D341Med (cell line): ENCODE measurements at regions not wholly inside any gene's neighbourhood (a gene's known extent, or its start where the extent isn't known, plus 50 kb on each side); places are given as distances from the start of the nearest gene placed in this dataset.
"Not testable (repeated sequence)": the region's sequence is repeated elsewhere in the genome, so short reads cannot be mapped to it uniquely, and the experiment has no call there.

Experiments
- DNase-seq: peaks from one replicate; pipeline ENCODE4 v3.0.0; 2012; ENCODE audit warnings: low spot score

DNA sequence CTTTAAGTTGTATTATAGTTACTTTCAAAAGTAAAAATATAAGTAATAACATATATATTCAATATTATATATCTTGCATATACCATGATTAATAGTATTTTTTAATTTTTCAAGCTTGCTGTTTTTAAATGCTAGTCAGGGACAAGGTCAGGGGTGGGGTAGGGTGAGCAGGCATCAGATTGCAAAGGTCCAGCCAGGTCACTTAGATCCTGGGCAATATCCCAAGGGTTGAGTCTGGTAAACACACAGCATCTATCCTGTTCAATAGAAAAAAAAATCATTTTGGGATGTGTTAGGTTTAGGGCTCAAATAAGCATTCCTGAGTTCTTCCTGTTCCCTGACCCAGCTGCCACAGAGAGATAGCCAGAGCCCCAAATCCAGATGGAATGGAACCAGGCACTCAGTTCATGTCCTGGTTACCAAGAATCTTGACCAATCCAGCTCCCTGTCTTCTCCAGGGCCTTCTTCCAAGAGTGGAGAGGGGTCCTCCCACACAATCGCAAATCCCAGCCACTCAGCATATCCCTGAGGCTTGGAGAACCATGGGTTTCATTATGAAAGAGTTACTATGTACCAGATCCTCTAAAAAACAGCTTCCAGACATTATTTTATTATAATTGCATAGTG, 134.9 kb upstream of the TOP1 start:
- DNase-seq = no peak

DNA sequence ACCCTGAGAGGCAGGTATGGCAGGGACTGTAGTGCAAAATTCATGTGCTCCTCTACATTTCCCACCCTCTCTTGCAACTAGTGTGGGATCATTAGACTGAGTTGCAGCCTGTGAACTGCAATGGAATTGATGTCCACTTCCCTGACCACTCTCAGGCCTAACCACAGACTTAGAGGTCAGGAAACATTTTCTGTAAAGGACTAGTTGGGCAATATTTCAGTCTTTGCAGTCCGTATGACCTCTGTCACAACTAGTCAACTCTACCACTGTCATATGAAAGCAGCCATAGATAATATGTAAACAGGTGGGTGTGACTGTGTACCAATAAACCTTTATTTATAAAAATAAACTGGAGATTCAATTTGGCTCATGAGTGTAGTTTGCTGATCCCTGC, 134.4 kb upstream of the TOP1 start:
- no peak for DNase-seq

DNA sequence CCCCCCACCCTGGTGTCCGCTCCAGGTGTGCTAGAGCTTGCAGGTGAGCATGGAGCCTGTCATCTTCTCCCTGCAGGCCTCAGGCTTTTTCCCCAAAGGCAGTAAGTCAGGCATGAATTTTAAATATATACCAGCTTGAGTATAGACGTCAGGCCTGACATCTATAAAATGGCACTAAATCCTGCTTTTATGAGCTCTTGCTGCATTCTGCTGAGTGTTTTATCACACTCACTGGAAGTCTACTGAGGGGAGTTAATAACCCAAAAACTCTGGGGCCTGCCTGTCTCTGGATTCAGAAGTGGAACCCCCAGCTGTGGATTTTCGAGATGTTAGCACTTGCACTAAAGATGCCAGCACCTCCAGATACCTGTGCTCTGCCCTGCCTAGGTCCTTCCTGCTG, 133.4 kb upstream of the TOP1 start:
- no peak for DNase-seq

DNA sequence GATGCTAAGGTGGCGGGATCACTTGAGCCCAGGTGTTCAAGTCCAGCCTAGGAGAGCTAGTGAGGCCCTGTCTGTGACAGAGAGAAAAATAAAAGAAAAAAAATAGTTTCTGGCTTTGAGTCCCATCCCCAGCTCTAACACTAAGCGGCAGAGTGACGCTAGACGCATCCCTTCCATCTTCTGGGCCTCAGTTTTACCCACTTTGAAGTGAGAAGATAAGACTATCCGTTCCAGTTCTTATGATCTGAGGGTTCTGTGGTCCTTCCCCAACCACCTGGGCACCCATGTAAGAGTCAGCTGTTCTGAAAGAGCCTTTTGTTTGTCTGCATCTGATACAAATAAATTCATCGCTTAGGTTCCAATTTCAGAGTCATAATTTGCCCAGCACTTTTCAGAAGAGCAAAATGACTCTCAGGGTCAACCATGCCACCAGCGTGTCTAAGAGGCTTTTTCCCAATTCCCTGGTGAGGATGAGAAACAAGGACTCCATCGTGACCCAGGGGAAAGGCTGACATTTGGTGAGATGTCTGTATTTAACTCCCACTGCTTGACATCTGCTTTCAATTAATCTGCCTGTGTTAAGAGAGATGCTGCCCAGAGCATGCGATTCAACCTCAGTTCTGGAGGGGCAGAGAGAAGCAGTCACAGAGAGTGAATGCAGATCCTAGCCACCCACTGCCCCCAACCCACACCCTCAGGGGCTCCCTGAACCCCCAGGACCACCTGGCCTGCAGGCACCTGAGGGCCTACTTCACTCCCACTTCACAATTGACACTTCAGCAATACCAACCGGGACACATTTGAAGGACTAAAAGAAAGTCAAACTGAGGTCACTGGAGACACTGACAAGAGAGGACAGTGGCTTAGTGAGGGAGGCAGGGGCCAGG, 131.6 kb upstream of the TOP1 start:
- no peak for DNase-seq

DNA sequence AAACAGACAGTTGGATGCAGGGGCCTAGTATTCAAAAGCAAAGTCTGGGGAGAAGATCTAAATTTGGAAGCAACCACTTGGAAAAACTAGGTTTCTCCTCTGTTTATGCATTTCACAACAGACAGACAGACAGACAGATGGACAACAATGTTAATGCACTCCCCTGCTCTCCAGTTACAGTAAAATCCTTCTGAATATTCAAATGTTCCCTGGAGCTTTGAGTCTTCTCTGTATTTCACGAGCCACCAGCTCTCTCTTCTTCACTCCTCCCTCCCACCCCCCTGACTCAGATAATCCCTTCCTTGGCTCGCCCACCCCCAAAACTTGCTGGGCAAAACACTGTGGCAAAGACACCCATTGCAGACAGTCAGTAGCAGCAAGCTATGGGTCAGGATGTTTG, 129.3 kb upstream of the TOP1 start:
- DNase-seq = no peak

DNA sequence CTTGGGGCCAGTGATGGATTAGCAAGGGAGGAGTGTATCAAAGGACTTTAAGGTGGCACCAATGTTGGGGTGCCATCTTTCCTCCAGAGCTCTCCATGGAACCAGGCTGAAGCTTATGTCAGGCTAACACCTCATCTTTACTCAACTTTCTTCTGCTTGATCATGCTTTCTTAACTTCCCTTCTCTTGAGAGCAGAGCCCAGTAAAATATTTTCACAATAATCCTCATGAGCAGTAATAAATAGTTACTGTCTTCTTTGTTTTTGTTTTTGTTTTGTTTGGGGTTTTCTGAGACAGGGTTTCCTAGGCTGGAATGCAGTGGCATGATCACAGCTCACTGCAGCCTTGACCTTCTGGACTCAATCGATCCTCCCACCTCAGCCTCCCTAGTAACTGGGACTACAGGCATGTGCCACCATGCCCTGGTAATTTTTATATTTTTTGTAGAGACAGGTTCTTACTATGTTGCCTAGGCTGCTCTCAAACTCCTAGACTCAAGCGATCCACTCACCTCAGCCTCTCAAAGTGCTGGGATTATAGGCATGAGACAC, 127.9 kb upstream of the TOP1 start:
- DNase-seq = no peak

DNA sequence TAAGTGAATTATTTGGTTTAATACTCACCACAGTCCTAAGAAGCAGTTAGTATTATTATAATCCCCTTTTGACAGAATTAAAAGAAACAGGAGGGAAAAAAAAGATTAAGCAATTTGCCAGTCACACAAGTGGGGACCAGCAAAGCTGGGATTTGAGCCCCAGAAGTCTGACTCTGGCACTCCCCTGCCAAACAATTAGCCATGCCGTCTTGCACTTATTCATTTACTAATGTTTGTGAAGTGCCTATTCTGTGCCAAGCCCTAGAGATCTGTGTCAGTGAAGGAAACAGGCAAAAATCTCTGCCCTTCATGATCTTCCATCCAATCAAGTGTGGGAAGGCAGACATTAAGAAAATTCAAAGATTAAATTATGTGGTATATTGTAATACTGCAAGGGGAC, 126.0 kb upstream of the TOP1 start:
- DNase-seq = peak; percentile 44

DNA sequence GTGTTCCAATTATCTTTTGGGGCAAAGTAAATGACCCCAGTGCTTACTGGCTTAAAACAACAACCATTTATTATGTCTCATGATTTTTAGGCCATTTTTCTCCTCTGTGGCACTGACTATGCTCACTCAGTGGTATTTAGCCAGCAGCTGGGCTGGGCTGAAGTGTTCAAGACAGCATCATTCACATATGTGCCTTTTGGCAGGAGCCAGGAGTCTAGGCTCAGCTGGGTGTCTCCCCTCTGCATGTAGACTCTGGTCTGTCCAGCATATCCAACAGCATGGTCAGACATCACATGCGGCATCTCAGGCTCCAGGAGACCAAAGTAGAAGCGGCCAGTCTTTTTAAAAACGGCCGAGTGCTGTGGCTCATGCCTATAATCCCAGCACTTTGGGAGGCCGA, 120.3 kb upstream of the TOP1 start:
- no peak for DNase-seq

DNA sequence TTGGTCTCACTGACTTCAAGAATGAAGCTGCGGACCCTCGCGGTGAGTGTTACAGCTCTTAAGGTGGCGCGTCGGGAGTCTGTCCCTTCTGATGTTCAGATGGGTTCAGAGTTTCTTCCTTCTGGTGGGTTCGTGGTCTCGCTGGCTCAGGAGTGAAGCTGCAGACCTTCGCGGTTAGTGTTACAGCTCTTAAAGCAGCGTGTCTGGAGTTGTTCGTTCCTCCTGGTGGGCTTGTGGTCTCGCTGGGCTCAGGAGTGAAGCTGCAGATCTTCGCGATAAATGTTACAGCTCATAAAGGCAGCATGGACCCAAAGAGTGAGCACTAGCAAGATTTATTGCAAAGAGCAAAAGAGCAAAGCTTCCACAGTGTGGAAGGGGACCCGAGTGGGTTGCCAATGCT, 119.1 kb upstream of the TOP1 start:
- not testable (repeated sequence) for DNase-seq

DNA sequence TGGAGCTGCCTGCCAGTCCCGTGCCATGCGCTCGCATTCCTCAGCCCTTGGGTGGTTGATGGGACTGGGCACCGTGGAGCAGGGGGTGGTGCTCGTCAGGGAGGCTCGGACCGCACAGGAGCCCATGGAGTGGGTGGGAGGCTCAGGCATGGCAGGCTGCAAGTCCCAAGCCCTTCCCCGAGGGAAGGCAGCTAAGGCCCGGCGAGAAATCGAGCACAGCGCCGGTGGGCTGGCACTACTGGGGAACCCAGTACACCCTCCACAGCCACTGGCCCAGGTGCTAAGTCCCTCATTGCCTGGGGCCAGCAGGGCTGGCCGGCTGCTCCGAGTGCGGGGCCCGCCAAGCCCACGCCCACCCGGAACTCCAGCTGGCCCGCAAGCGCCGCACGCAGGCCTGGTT, 118.2 kb upstream of the TOP1 start:
- not testable (repeated sequence) for DNase-seq

DNA sequence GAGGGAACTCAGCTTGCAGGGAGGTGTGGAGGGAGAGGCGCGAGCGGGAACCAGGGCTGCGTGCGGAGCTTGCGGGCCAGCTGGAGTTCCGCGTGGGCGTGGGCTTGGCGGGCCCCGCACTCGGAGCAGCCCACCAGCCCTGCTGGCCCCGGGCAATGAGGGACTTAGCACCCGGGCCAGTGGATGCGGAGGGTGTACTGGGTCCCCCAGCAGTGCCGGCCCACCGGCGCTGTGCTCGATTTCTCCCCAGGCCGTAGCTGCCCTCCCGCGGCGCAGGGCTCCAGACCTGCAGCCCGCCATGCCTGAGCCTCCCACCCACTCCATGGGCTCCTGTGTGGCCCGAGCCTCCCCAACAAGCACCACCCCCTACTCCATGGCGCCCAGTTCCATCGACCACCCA, 117.5 kb upstream of the TOP1 start:
- not testable (repeated sequence) for DNase-seq

DNA sequence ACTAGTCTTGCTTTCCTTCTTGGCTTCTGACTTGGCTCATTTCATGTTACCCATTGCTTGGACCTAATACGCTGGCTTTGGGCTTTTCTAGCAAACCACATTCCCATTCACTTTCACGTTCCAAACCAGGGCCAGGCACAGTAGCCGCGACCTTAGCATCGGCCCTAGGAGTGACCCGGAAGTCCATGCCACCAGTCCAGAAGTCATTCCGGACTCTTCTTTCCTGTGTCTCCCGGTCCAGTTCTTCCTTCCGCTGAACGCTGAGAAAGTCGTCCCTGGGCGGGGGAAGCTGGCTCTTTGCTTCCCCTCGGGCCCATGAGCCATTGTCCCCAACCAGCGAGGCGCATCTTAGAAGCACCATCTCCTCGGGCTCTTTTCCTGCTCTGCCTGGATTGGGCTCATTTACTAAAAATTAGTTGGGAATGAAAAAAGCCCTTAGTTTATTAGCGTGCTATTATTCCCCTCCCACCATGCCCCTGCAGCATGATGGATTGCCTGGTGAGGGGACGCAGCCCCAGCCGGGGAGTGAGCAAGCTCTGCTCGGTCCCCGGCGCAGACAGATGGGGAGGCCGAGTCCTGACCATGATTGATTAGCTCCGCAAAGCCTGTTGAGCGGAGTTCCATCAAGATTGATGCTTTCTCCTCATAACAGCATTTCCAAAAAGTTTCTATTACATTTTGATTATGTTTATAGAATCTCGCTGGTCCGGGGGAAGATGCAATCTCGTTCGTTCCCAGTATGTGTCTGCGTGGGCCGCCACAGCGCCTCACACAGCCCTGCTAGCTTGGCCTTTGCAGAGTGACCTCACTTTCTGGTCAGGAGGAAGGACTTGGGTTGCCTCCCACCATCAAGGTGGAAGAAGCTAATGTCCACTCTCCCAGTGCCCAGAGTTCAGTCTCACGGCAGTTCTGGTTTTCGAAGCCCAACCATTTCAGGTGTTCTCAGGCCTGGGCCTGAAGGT, 115.1 kb upstream of the TOP1 start:
- no peak for DNase-seq

DNA sequence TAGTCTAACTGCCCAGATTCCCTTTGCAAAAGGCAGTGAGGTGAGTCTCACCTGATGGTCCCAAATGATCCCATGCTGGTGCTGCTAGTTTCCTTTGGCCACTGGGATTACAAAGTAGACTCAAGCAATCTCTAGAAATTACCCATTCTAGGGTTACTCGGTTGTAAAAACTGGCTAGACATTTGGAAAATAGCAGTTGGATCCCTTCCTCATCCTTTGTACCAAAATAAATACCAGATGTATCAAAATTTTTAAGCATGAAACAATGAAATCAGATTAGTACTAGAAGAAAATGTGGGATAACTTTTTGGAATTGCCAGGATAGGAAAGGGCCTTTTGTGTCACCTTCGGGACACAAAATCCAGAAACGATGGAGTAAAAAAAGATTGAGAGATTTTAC, 112.9 kb upstream of the TOP1 start:
- no peak for DNase-seq

DNA sequence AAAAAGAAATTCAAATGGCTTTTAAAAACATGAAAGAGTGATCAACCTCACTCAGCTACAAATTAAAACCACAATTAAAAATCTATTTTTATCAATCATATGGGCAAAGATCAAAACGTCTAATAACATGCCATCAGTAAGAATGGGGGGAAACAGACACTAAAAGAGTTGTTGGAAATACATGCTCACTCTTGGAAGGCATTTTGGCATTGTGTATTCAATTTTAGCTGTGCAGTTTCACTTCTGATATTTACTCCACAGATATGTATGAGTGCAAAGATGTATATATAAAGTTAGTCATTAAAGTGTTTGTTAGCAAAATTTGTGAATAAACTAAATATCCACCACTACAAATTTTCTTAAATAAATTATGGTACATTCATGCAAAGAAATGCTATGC, 112.3 kb upstream of the TOP1 start:
- no peak for DNase-seq

DNA sequence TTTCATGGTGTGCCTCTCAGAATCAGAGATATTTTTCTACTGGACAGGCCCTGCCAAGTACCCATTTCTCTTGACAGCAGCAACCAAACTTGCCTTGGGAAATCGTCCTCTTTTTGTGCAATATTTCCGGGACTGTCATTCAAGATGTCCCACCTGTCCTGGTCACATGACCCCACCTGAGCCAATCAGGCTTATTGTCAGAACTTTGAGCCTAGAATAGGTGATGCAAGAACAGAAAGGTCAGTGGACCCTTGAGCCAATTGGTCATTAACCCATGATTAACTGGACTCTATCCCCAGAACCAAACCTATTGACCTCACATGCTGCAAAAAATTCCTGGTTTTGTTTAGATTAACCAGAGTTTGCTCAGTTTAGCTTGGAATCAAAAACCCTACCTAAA, 108.3 kb upstream of the TOP1 start:
- DNase-seq = no peak

DNA sequence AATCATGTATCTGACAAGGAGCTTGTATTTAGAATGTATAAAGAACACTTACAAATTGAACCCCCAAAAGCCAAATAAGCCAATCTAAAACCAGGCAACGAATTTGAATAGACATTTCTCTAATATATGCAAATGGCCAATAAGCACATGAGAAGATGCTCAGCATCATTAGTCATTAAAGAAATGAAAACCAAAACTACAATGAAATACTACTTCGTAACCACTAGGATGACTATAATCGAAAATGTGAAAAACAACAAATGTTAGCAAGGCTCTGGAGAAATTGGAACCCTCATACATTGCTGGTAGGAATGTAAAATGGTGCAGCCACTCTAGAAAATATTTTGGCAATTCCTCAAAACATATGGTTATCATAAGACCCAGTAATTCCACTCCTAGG, 105.8 kb upstream of the TOP1 start:
- DNase-seq = no peak

DNA sequence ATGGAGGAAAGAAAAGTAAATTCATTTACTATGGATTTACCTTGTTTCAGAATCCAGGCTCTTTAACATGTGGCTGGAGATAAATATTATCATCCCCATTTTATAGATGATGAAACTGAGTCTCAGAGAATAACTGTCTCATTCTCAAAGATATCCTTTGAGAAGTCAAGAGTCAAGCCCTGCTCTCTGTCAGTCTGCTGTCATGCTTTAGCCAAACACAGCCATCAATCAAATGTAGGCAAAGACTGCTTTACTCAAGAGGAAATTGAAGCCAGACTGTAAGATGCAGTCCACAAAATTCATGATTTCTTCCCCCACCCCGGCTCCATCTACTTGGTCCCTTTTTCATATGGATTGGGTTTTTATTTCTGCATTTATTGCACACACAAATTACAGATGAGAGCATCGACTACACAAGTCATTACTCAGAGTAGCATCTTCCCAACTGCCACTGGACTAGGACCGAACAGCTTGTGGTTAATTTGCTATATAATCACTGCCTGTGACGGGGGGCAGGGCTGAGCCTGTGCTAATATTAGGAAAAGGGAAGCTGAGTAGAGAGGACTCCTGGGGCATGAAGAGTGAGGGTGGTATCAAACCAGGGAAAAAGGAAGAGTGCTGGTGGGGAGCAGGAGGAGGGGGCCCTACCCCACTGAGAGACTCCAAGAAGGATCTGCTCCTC, 102.7 kb upstream of the TOP1 start:
- DNase-seq = no peak

DNA sequence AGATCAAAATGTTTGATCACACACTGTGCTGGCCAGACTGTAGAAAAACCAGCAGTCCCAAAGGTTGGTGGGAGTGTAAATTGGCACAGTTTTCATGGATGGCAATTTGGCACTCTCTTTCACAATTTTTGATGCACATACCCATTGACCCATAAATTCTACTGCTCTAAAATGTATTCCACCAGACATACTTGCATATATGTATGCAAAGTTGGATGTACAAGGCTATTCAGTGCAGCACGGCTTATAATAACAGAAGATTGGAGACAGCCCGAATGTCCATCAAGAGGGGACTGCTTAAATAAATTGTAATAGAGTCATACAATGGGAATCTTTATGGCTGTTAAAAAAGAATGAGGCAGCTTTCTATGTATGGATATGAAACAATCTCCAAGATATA, 101.7 kb upstream of the TOP1 start:
- DNase-seq = no peak

DNA sequence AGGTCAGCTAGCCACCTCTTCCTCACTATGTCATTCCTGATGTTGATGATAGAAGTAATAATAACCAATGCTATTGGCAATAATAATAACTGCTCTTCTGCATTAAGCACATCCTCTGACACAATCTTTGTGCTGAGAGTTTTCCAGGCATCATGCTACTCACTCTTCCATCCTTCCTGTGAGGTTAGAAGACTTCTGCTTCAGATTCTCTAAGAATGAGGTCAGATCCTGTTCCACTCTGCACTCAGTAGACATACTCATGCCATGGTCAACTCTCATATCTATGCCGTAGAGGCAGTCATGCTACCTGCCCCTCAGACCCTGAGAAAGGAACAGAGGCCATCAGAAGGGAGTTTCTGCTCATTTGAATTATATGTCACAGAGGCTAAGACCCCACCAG, 98.1 kb upstream of the TOP1 start:
- no peak for DNase-seq

DNA sequence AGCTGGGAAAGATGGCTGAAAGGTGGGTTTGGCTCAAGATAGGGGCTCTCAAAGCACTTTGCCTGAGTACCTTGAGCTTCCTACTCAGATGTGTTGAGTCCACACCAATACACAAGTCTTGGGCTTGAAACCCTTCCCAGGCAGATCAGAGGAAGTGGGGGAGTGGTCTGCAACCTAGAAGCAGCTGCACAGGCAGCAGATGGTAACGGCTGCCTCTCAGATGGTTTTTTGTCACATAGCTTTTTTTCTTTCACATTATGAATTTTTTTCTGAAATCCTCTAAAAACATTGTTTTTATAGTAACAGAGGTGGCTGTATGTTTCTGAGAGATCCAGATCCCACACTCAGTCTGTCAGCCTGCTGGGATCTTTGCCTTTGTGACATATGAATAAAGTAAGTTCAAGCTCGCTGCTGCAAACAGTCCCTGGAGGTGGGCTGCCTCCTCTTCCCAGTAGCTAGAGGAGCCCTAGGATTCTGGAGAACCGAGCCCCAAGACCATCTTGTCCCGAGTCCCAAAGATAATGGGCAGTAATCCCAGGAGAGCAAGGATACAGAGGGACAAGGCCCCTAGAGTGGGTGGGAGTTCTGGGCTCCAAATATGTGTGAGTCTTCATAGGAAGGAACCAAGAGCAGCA, 97.1 kb upstream of the TOP1 start:
- DNase-seq = no peak

DNA sequence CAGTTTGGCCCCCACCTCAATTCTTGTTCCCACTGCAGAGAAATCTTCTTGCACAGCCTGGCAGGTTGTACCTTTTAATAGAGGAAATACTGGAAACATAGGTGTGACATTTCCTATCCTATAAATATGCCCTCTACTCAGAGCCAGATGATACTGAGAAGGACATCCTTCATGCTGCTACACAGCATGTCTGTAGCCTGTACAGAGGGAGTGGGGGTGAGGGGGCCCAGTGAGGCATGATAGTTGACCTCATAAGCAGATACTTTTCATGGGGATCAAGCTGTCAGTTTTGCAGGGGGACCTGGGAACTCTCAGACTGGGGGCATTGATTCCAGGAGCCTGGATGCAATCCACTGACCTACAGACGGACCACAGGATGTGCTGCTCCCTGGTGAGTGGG, 96.2 kb upstream of the TOP1 start:
- no peak for DNase-seq
